Globus pallidus (tissue), 1 donor: ENCODE measurements at regions not wholly inside any gene's neighbourhood (a gene's known extent, or its start where the extent isn't known, plus 50 kb on each side); places are given as distances from the start of the nearest gene placed in this dataset.
"Not testable (repeated sequence)": the region's sequence is repeated elsewhere in the genome, so short reads cannot be mapped to it uniquely, and the experiment has no call there.

Experiments
- DNase-seq: peaks from one replicate; pipeline ENCODE4 v3.0.0-alpha.2; 2015; ENCODE audit warnings: low spot score

- peak; percentile 10 for DNase-seq
Observed at GRCh38 chr10:36765782-36766414, 359.5 kb upstream of the ANKRD30A start.

GRCh38 chr10:36764823-36765222 is 360.6 kb upstream of the ANKRD30A start:
- no peak for DNase-seq

GRCh38 chr10:36761121-36761520 is 364.3 kb upstream of the ANKRD30A start:
- no peak for DNase-seq

- DNase-seq: no peak
Observed at GRCh38 chr10:36759141-36759805, 366.1 kb upstream of the ANKRD30A start.

- DNase-seq: no peak
Observed at GRCh38 chr10:36748128-36748871, 377.1 kb upstream of the ANKRD30A start.

GRCh38 chr10:36739884-36740445 is 385.4 kb upstream of the ANKRD30A start:
- no peak for DNase-seq

GRCh38 chr10:36738738-36739431 is 386.5 kb upstream of the ANKRD30A start:
- no peak for DNase-seq

- DNase-seq: no peak
Observed at GRCh38 chr10:36736311-36736710, 389.1 kb upstream of the ANKRD30A start.

- not testable (repeated sequence) for DNase-seq
Observed at GRCh38 chr10:36734590-36734989, 390.8 kb upstream of the ANKRD30A start.

GRCh38 chr10:36730316-36730715 is 395.1 kb upstream of the ANKRD30A start:
- no peak for DNase-seq

GRCh38 chr10:36728626-36729025 is 396.8 kb upstream of the ANKRD30A start:
- DNase-seq: no peak

GRCh38 chr10:36725581-36726520 is 399.5 kb upstream of the ANKRD30A start:
- DNase-seq: peak; percentile 53

GRCh38 chr10:36722777-36723176 is 402.6 kb upstream of the ANKRD30A start:
- DNase-seq: no peak

- no peak for DNase-seq
Observed at GRCh38 chr10:36721871-36722270, 403.5 kb upstream of the ANKRD30A start.

- no peak for DNase-seq
Observed at GRCh38 chr10:36720895-36721294, 404.5 kb upstream of the ANKRD30A start.

- DNase-seq: no peak
Observed at GRCh38 chr10:36717118-36717517, 408.3 kb upstream of the ANKRD30A start.

GRCh38 chr10:36716291-36716690 is 409.1 kb upstream of the ANKRD30A start:
- no peak for DNase-seq

GRCh38 chr10:36712695-36713094 is 412.7 kb upstream of the ANKRD30A start:
- DNase-seq: no peak

- DNase-seq: no peak
Observed at GRCh38 chr10:36711361-36711760, 414.0 kb upstream of the ANKRD30A start.

GRCh38 chr10:36704124-36704523 is 421.3 kb upstream of the ANKRD30A start:
- DNase-seq: no peak

- peak; percentile 28 for DNase-seq
Observed at GRCh38 chr10:36703179-36703578, 422.2 kb upstream of the ANKRD30A start.
